Activated CD8-positive, alpha-beta T cell treated with anti-CD3 and anti-CD28 coated beads, Interleukin-2, amount 10 ng/mL, durations not matched to agents 7 days and 5 days (primary cell): ENCODE measurements at regions not wholly inside any gene's neighbourhood (a gene's known extent, or its start where the extent isn't known, plus 50 kb on each side); places are given as distances from the start of the nearest gene placed in this dataset.

Experiments used
- ATAC-seq: fragments of 150-1000 bp; cut with Tn5 transposase; one replicate; pipeline ENCODE4 v1.10.0; 2021; ENCODE audit warnings: moderate library complexity
- CTCF ChIA-PET: fragments of 350-600 bp; sonication (Branson Sonifier 250); formaldehyde crosslinking; loops from one replicate; lab custom pipeline; 2021; ENCODE audit warnings: antibody characterized with exemption; lab: Charles Lee
- POLR2A ChIA-PET: fragments of 350-600 bp; sonication (Branson Sonifier 250); formaldehyde crosslinking; loops from one replicate; lab custom pipeline; 2021; ENCODE audit warnings: antibody characterized with exemption; lab: Charles Lee
- DNase-seq: peaks from one replicate; pipeline ENCODE4 v3.0.0-alpha.2; 2020
- H3K27ac Mint-ChIP-seq: one replicate; pipeline ENCODE4 v1.8.0; 2021; ENCODE audit warnings: mild to moderate bottlenecking, mixed read lengths
- H3K27me3 Mint-ChIP-seq: one replicate; pipeline ENCODE4 v1.8.0; 2021; ENCODE audit warnings: low read depth, mixed read lengths
- H3K36me3 Mint-ChIP-seq: one replicate; pipeline ENCODE4 v1.8.0; 2021; ENCODE audit warnings: low read depth, mixed read lengths
- H3K4me1 Mint-ChIP-seq: one replicate; pipeline ENCODE4 v1.8.0; 2021; ENCODE audit warnings: low read depth, mixed read lengths
- H3K4me3 Mint-ChIP-seq: one replicate; pipeline ENCODE4 v1.8.0; 2021; ENCODE audit warnings: mild to moderate bottlenecking, mixed read lengths
- H3K9me3 Mint-ChIP-seq: one replicate; pipeline ENCODE4 v1.8.0; 2022; ENCODE audit warnings: mixed read lengths; ENCODE audit not compliant: insufficient read depth

GRCh38 chrX:40953369-40953768 is 131.9 kb upstream of the USP9X start:
- H3K4me3 Mint-ChIP-seq: no peak overlapping the region
- H3K9me3 Mint-ChIP-seq: no peaks in the 10 kb centered on the region
- ChIA-PET POLR2A (interaction anchor here (0.8 to 1.6 kb wide), 3 partner anchors 57 to 136 kb away, joined by 3 to 8 read pairs (median 5); partner anchors contain the start of gene USP9X), CTCF (interaction anchor here (0.8 to 1.0 kb wide), 3 partner anchors 153 to 302 kb away, joined by 3 to 5 read pairs (median 3); no protein-coding TSS in a partner anchor)
- no peak for DNase-seq
- no peak for ATAC-seq
- peaks cover 9% of the 10 kb centered on the region for H3K36me3 Mint-ChIP-seq
- H3K27ac Mint-ChIP-seq: no peak overlapping the region
- H3K4me1 Mint-ChIP-seq: peaks cover 10% of the 10 kb centered on the region
- no peaks in the 10 kb centered on the region for H3K27me3 Mint-ChIP-seq

GRCh38 chrX:40960041-40960440 is 125.2 kb upstream of the USP9X start:
- POLR2A ChIA-PET: no interaction called here
- no peak for DNase-seq

GRCh38 chrX:40962793-40963407 is 122.3 kb upstream of the USP9X start:
- DNase-seq: no peak
- no peaks in the 10 kb centered on the region for H3K9me3 Mint-ChIP-seq
- ATAC-seq: no peak
- H3K36me3 Mint-ChIP-seq: no peaks in the 10 kb centered on the region
- no peak overlapping the region for H3K4me3 Mint-ChIP-seq
- ChIA-PET CTCF (no interaction called here), POLR2A (no interaction called here)
- H3K27me3 Mint-ChIP-seq: no peaks in the 10 kb centered on the region
- no peak overlapping the region for H3K27ac Mint-ChIP-seq
- no peaks in the 10 kb centered on the region for H3K4me1 Mint-ChIP-seq

More at GRCh38 chrX:40960041-40960440, 125.2 kb upstream of the USP9X start:
- no peak overlapping the region for H3K27ac Mint-ChIP-seq
- H3K4me3 Mint-ChIP-seq: no peak overlapping the region
- H3K27me3 Mint-ChIP-seq: no peaks in the 10 kb centered on the region
- no peaks in the 10 kb centered on the region for H3K4me1 Mint-ChIP-seq
- no peaks in the 10 kb centered on the region for H3K9me3 Mint-ChIP-seq
- ATAC-seq: no peak
- H3K36me3 Mint-ChIP-seq: no peaks in the 10 kb centered on the region
- CTCF ChIA-PET: no interaction called here

- POLR2A ChIA-PET: no interaction called here
- H3K9me3 Mint-ChIP-seq: no peaks in the 10 kb centered on the region
- DNase-seq: no peak
- no peak overlapping the region for H3K4me3 Mint-ChIP-seq
- CTCF ChIA-PET: no interaction called here
- ATAC-seq: no peak
- H3K27me3 Mint-ChIP-seq: no peaks in the 10 kb centered on the region
- H3K4me1 Mint-ChIP-seq: no peaks in the 10 kb centered on the region
- H3K36me3 Mint-ChIP-seq: no peaks in the 10 kb centered on the region
- H3K27ac Mint-ChIP-seq: no peak overlapping the region
Measured at GRCh38 chrX:40964008-40964407, 121.2 kb upstream of the USP9X start.

GRCh38 chrX:40964633-40965586 is 120.3 kb upstream of the USP9X start:
- Mint-ChIP-seq H3K36me3 (no peaks in the 10 kb centered on the region), H3K4me3 (no peak overlapping the region), H3K27ac (no peak overlapping the region), H3K27me3 (no peaks in the 10 kb centered on the region), H3K4me1 (no peaks in the 10 kb centered on the region), H3K9me3 (no peaks in the 10 kb centered on the region)
- ChIA-PET CTCF (no interaction called here), POLR2A (no interaction called here)
- no peak for DNase-seq
- no peak for ATAC-seq

GRCh38 chrX:40966213-40966820 is 118.9 kb upstream of the USP9X start:
- ChIA-PET CTCF (no interaction called here), POLR2A (no interaction called here)
- H3K36me3 Mint-ChIP-seq: no peaks in the 10 kb centered on the region
- ATAC-seq: no peak
- H3K4me3 Mint-ChIP-seq: no peak overlapping the region
- DNase-seq: no peak
- no peak overlapping the region for H3K27ac Mint-ChIP-seq
- H3K9me3 Mint-ChIP-seq: no peaks in the 10 kb centered on the region
- no peaks in the 10 kb centered on the region for H3K27me3 Mint-ChIP-seq
- no peaks in the 10 kb centered on the region for H3K4me1 Mint-ChIP-seq

GRCh38 chrX:40968180-40968579 is 117.1 kb upstream of the USP9X start:
- Mint-ChIP-seq H3K4me1 (no peaks in the 10 kb centered on the region), H3K4me3 (no peak overlapping the region), H3K27me3 (no peaks in the 10 kb centered on the region), H3K36me3 (no peaks in the 10 kb centered on the region), H3K27ac (no peak overlapping the region), H3K9me3 (no peaks in the 10 kb centered on the region)
- ATAC-seq (no peak), DNase-seq (no peak)
- ChIA-PET POLR2A (no interaction called here), CTCF (no interaction called here)

GRCh38 chrX:40971736-40972135 is 113.5 kb upstream of the USP9X start:
- ATAC-seq (no peak), DNase-seq (no peak)
- H3K4me1 Mint-ChIP-seq: peaks cover 4% of the 10 kb centered on the region
- no peak overlapping the region for H3K27ac Mint-ChIP-seq
- H3K36me3 Mint-ChIP-seq: no peaks in the 10 kb centered on the region
- CTCF ChIA-PET: no interaction called here
- no peaks in the 10 kb centered on the region for H3K27me3 Mint-ChIP-seq
- POLR2A ChIA-PET: no interaction called here
- no peaks in the 10 kb centered on the region for H3K9me3 Mint-ChIP-seq
- no peak overlapping the region for H3K4me3 Mint-ChIP-seq

- no peaks in the 10 kb centered on the region for H3K27me3 Mint-ChIP-seq
- H3K9me3 Mint-ChIP-seq: peaks cover 5% of the 10 kb centered on the region
- CTCF ChIA-PET: no interaction called here
Measured at GRCh38 chrX:40973619-40974018, 111.6 kb upstream of the USP9X start.

GRCh38 chrX:40975951-40976350 is 109.3 kb upstream of the USP9X start:
- Mint-ChIP-seq H3K27ac (no peak overlapping the region), H3K36me3 (no peaks in the 10 kb centered on the region), H3K27me3 (no peaks in the 10 kb centered on the region), H3K9me3 (peaks cover 5% of the 10 kb centered on the region), H3K4me1 (peaks cover 4% of the 10 kb centered on the region), H3K4me3 (no peak overlapping the region)
- CTCF ChIA-PET: no interaction called here
- POLR2A ChIA-PET: no interaction called here
- ATAC-seq (no peak), DNase-seq (no peak)

More at GRCh38 chrX:40973619-40974018, 111.6 kb upstream of the USP9X start:
- Mint-ChIP-seq H3K4me1 (peaks cover 4% of the 10 kb centered on the region), H3K4me3 (no peak overlapping the region), H3K27ac (no peak overlapping the region), H3K36me3 (no peaks in the 10 kb centered on the region)
- DNase-seq (no peak), ATAC-seq (no peak)
- POLR2A ChIA-PET: no interaction called here

GRCh38 chrX:40976981-40977380 is 108.3 kb upstream of the USP9X start:
- POLR2A ChIA-PET: no interaction called here
- H3K36me3 Mint-ChIP-seq: no peaks in the 10 kb centered on the region

GRCh38 chrX:40984962-40985361 is 100.3 kb upstream of the USP9X start:
- no peak overlapping the region for H3K27ac Mint-ChIP-seq
- H3K9me3 Mint-ChIP-seq: no peaks in the 10 kb centered on the region
- no peak overlapping the region for H3K4me3 Mint-ChIP-seq
- H3K4me1 Mint-ChIP-seq: no peaks in the 10 kb centered on the region
- POLR2A ChIA-PET: no interaction called here
- DNase-seq (no peak), ATAC-seq (no peak)
- CTCF ChIA-PET: no interaction called here
- no peaks in the 10 kb centered on the region for H3K27me3 Mint-ChIP-seq
- no peaks in the 10 kb centered on the region for H3K36me3 Mint-ChIP-seq

More at GRCh38 chrX:40976981-40977380, 108.3 kb upstream of the USP9X start:
- DNase-seq (no peak), ATAC-seq (no peak)
- Mint-ChIP-seq H3K4me1 (peaks cover 4% of the 10 kb centered on the region), H3K9me3 (peaks cover 5% of the 10 kb centered on the region), H3K27ac (no peak overlapping the region), H3K27me3 (no peaks in the 10 kb centered on the region), H3K4me3 (no peak overlapping the region)
- CTCF ChIA-PET: no interaction called here
